ENCODE measurements at regions not wholly inside any gene's neighbourhood (a gene's known extent, or its start where the extent isn't known, plus 50 kb on each side); places are given as distances from the start of the nearest gene placed in this dataset.
"Not testable (repeated sequence)": the region's sequence is repeated elsewhere in the genome, so short reads cannot be mapped to it uniquely, and the experiment has no call there.

DNA sequence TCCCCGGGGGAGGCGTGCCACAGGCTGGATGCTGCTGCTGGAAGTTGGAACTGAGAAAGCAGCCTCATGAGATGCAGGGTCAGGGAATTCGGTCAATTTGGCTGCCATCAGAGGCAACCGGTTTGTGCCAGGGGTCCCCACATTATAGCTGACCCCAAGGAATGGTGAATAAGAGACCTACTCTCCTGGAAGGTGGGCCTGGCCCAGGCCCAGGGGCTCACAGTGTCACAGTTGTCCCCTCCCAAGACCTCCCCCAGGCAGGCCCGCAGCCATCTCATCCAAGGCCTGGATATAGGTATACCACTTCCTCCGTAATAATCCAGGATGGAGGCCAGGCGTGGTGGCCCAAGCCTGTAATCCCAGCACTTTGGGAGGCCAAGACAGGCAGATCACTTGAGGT, 114.6 kb downstream of the NPTX2 start:
- ChIA-PET POLR2A (no interaction called here), CTCF (interaction anchor here in 1 of 2 donors (0.6 kb wide), 1 partner anchor 278 kb away, joined by 3 read pairs; no protein-coding TSS in a partner anchor)
- H3K27me3 Mint-ChIP-seq: peaks cover 13 to 18% of the 10 kb centered on the region in 2 donors
- H3K4me1 ChIP-seq (ENCODE audit: control insufficient read depth in 1 of 2, extremely low read depth in 1 of 2, insufficient read depth in 2 of 2, low read length in 2 of 2): no peaks in the 10 kb centered on the region
- H3K4me3 ChIP-seq (ENCODE audit: control insufficient read depth in 1 of 2, extremely low read depth in 1 of 2, low read length in 1 of 2): no peak overlapping the region
- no peaks in the 10 kb centered on the region for H3K36me3 ChIP-seq (ENCODE audit: control insufficient read depth in 2 of 2, extremely low read depth in 1 of 2, insufficient read depth in 1 of 2, low read length in 1 of 2)
- 87% methylated on average over 6 of the region's 7 CpGs for WGBS (ENCODE audit: insufficient coverage)
- peaks cover 0 to 14% of the 10 kb centered on the region in 2 experiments for H3K27me3 ChIP-seq (replicated peaks in 1 of 2; ENCODE audit: control insufficient read depth in 2 of 2, extremely low read depth in 1 of 2, insufficient read depth in 2 of 2, low read length in 1 of 2)
- no peaks in the 10 kb centered on the region for H3K4me1 Mint-ChIP-seq
- no peaks in the 10 kb centered on the region for H3K36me3 Mint-ChIP-seq
- H3K27ac ChIP-seq (ENCODE audit: low read length): no peak overlapping the region
- H3K27ac Mint-ChIP-seq: no peak overlapping the region
- ATAC-seq (replicated peaks in 1 of 4) (no peak), DNase-seq (no peak)
- no peak overlapping the region for H3K4me3 Mint-ChIP-seq
- peaks cover 4 to 7% (median 5%) of the 10 kb centered on the region in 3 donors for H3K9me3 Mint-ChIP-seq
- no peaks in the 10 kb centered on the region for H3K9me3 ChIP-seq

- no peak overlapping the region for H3K4me3 ChIP-seq (ENCODE audit: control insufficient read depth in 1 of 2, extremely low read depth in 1 of 2, low read length in 1 of 2)
- DNase-seq (peak in 7 of 35 experiments; percentile 3 to 25 (median 7)), ATAC-seq (replicated peaks in 1 of 4) (no peak)
- H3K9me3 Mint-ChIP-seq: peaks cover 4 to 7% (median 5%) of the 10 kb centered on the region in 3 donors
- H3K4me1 Mint-ChIP-seq: no peaks in the 10 kb centered on the region
- peaks cover 11 to 13% of the 10 kb centered on the region in 2 donors for H3K27me3 Mint-ChIP-seq
- H3K4me1 ChIP-seq (ENCODE audit: control insufficient read depth in 1 of 2, extremely low read depth in 1 of 2, insufficient read depth in 2 of 2, low read length in 2 of 2): no peaks in the 10 kb centered on the region
- H3K36me3 ChIP-seq (ENCODE audit: control insufficient read depth in 2 of 2, extremely low read depth in 1 of 2, insufficient read depth in 1 of 2, low read length in 1 of 2): no peaks in the 10 kb centered on the region
- peaks cover 0 to 12% of the 10 kb centered on the region in 2 experiments for H3K27me3 ChIP-seq (replicated peaks in 1 of 2; ENCODE audit: control insufficient read depth in 2 of 2, extremely low read depth in 1 of 2, insufficient read depth in 2 of 2, low read length in 1 of 2)
- no peak overlapping the region for H3K27ac ChIP-seq (ENCODE audit: low read length)
- H3K9me3 ChIP-seq: no peaks in the 10 kb centered on the region
- H3K27ac Mint-ChIP-seq: no peak overlapping the region
- WGBS (ENCODE audit: insufficient coverage): 0% methylated on average over 1 of the region's 2 CpGs
- no peak overlapping the region for H3K4me3 Mint-ChIP-seq
- H3K36me3 Mint-ChIP-seq: no peaks in the 10 kb centered on the region
- CTCF ChIA-PET: interaction anchor here in 1 of 2 donors (1.1 kb wide), 1 partner anchor 9 kb away, joined by 3 read pairs; no protein-coding TSS in a partner anchor
- POLR2A ChIA-PET: no interaction called here
Observed at GRCh38 chr7:98733036-98733435, 116.0 kb downstream of the NPTX2 start.

GRCh38 chr7:98735801-98736200, 118.7 kb downstream of the NPTX2 start:
- peaks cover 3% of the 10 kb centered on the region in 2 donors for H3K27me3 Mint-ChIP-seq
- CTCF ChIA-PET: no interaction called here
- H3K27ac Mint-ChIP-seq: no peak overlapping the region

GRCh38 chr7:98736461-98736860, 119.4 kb downstream of the NPTX2 start:
- WGBS (ENCODE audit: insufficient coverage): 78% methylated on average over 5 of the region's 9 CpGs
- H3K27ac ChIP-seq (ENCODE audit: low read length); DNase-seq; H3K4me3 ChIP-seq (ENCODE audit: control insufficient read depth in 1 of 2, extremely low read depth in 1 of 2, low read length in 1 of 2); CTCF ChIA-PET; H3K36me3 Mint-ChIP-seq; H3K27ac Mint-ChIP-seq; POLR2A ChIA-PET; H3K36me3 ChIP-seq (ENCODE audit: control insufficient read depth in 2 of 2, extremely low read depth in 1 of 2, insufficient read depth in 1 of 2, low read length in 1 of 2); H3K4me1 ChIP-seq (ENCODE audit: control insufficient read depth in 1 of 2, extremely low read depth in 1 of 2, insufficient read depth in 2 of 2, low read length in 2 of 2); H3K27me3 Mint-ChIP-seq; H3K4me3 Mint-ChIP-seq; ATAC-seq (replicated peaks in 1 of 4); H3K27me3 ChIP-seq (replicated peaks in 1 of 2; ENCODE audit: control insufficient read depth in 2 of 2, extremely low read depth in 1 of 2, insufficient read depth in 2 of 2, low read length in 1 of 2); H3K4me1 Mint-ChIP-seq; H3K9me3 ChIP-seq; H3K9me3 Mint-ChIP-seq: not testable (repeated sequence)

More at GRCh38 chr7:98735801-98736200, 118.7 kb downstream of the NPTX2 start:
- Histone ChIP-seq H3K4me3 (ENCODE audit: control insufficient read depth in 1 of 2, extremely low read depth in 1 of 2, low read length in 1 of 2) (no peak overlapping the region), H3K9me3 (no peaks in the 10 kb centered on the region), H3K27me3 (replicated peaks in 1 of 2; ENCODE audit: control insufficient read depth in 2 of 2, extremely low read depth in 1 of 2, insufficient read depth in 2 of 2, low read length in 1 of 2) (peaks cover 0 to 4% of the 10 kb centered on the region in 2 experiments), H3K4me1 (ENCODE audit: control insufficient read depth in 1 of 2, extremely low read depth in 1 of 2, insufficient read depth in 2 of 2, low read length in 2 of 2) (no peaks in the 10 kb centered on the region), H3K27ac (ENCODE audit: low read length) (no peak overlapping the region), H3K36me3 (ENCODE audit: control insufficient read depth in 2 of 2, extremely low read depth in 1 of 2, insufficient read depth in 1 of 2, low read length in 1 of 2) (no peaks in the 10 kb centered on the region)
- WGBS (ENCODE audit: insufficient coverage): 85% methylated on average over 10 of the region's 14 CpGs
- peaks cover 4 to 7% (median 5%) of the 10 kb centered on the region in 3 donors for H3K9me3 Mint-ChIP-seq
- no peak overlapping the region for H3K4me3 Mint-ChIP-seq
- no peak for DNase-seq
- ATAC-seq (replicated peaks in 1 of 4): no peak
- no peaks in the 10 kb centered on the region for H3K4me1 Mint-ChIP-seq
- POLR2A ChIA-PET: no interaction called here
- no peaks in the 10 kb centered on the region for H3K36me3 Mint-ChIP-seq

DNA sequence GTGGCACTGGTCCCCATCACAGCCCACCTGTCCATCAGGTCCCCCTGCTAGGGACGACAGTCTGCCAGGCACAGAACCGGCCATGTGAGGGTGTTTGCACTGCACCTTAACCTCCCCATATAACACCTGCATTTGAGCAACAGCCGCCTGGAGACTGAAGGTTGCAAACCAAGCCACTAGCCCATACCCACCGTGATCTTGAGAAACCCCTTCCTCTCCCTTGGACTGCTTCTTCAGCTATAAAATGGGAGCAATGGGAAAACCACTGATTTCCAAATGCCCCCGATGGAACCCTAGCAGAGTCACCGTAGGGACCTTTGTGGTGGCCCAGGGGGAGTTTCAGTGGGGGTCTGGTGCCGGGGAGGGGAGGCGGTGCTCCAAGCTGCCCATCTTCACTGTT, 120.1 kb downstream of the NPTX2 start:
- H3K27me3 ChIP-seq (replicated peaks in 1 of 2; ENCODE audit: control insufficient read depth in 2 of 2, extremely low read depth in 1 of 2, insufficient read depth in 2 of 2, low read length in 1 of 2): peaks cover 0 to 6% of the 10 kb centered on the region in 2 experiments
- Mint-ChIP-seq H3K4me3 (no peak overlapping the region), H3K4me1 (no peaks in the 10 kb centered on the region), H3K27ac (no peak overlapping the region), H3K36me3 (no peaks in the 10 kb centered on the region), H3K9me3 (peaks cover 4 to 7% (median 5%) of the 10 kb centered on the region in 3 donors), H3K27me3 (peaks cover 0 to 5% of the 10 kb centered on the region in 2 donors)
- POLR2A ChIA-PET: no interaction called here
- no peaks in the 10 kb centered on the region for H3K36me3 ChIP-seq (ENCODE audit: control insufficient read depth in 2 of 2, extremely low read depth in 1 of 2, insufficient read depth in 1 of 2, low read length in 1 of 2)
- no peaks in the 10 kb centered on the region for H3K9me3 ChIP-seq
- no CpG with 5 or more reads among the region's 8 CpGs for WGBS (ENCODE audit: insufficient coverage)
- no peaks in the 10 kb centered on the region for H3K4me1 ChIP-seq (ENCODE audit: control insufficient read depth in 1 of 2, extremely low read depth in 1 of 2, insufficient read depth in 2 of 2, low read length in 2 of 2)
- H3K27ac ChIP-seq (ENCODE audit: low read length): no peak overlapping the region
- CTCF ChIA-PET: no interaction called here
- no peak for ATAC-seq (replicated peaks in 1 of 4)
- H3K4me3 ChIP-seq (ENCODE audit: control insufficient read depth in 1 of 2, extremely low read depth in 1 of 2, low read length in 1 of 2): no peak overlapping the region
- DNase-seq: no peak

DNA sequence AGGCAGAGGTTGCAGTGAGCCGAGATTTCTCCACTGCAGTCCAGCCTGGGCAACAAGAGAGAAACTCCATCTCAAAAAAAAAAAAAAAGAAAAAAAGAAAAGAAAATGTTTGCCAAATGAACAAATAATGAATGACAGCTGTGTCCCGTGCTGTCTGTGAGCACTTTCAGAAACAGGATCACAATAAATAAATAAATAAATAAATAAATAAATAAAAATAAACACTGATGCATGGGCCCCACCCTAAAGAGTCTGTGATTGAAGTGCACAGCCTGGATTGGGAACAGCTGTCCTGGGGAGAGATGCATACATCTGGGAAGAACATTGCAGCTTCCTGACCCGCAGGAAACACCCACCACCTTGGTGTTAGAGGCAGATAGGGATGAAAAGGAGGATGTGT, 123.6 kb downstream of the NPTX2 start:
- ATAC-seq (replicated peaks in 1 of 4): no peak
- Mint-ChIP-seq H3K9me3 (no peaks in the 10 kb centered on the region), H3K27ac (no peak overlapping the region), H3K4me1 (no peaks in the 10 kb centered on the region), H3K27me3 (peaks cover 0 to 5% of the 10 kb centered on the region in 2 donors), H3K36me3 (no peaks in the 10 kb centered on the region), H3K4me3 (no peak overlapping the region)
- no CpG with 5 or more reads among the region's 3 CpGs for WGBS (ENCODE audit: insufficient coverage)
- Histone ChIP-seq H3K36me3 (ENCODE audit: control insufficient read depth in 2 of 2, extremely low read depth in 1 of 2, insufficient read depth in 1 of 2, low read length in 1 of 2) (no peaks in the 10 kb centered on the region), H3K4me1 (ENCODE audit: control insufficient read depth in 1 of 2, extremely low read depth in 1 of 2, insufficient read depth in 2 of 2, low read length in 2 of 2) (no peaks in the 10 kb centered on the region), H3K27me3 (replicated peaks in 1 of 2; ENCODE audit: control insufficient read depth in 2 of 2, extremely low read depth in 1 of 2, insufficient read depth in 2 of 2, low read length in 1 of 2) (peaks cover 0 to 11% of the 10 kb centered on the region in 2 experiments), H3K9me3 (no peaks in the 10 kb centered on the region), H3K27ac (ENCODE audit: low read length) (no peak overlapping the region), H3K4me3 (ENCODE audit: control insufficient read depth in 1 of 2, extremely low read depth in 1 of 2, low read length in 1 of 2) (no peak overlapping the region)
- DNase-seq: no peak
- POLR2A ChIA-PET: no interaction called here
- CTCF ChIA-PET: no interaction called here
